ENCODE measurements at regions not wholly inside any gene's neighbourhood (a gene's known extent, or its start where the extent isn't known, plus 50 kb on each side); places are given as distances from the start of the nearest gene placed in this dataset.

GRCh38 chr7:135833642-135834041, 85.0 kb upstream of the FAM180A start:
- no peaks in the 10 kb centered on the region for H3K27me3 ChIP-seq
- no peak overlapping the region for H3K4me3 ChIP-seq
- H3K9me3 ChIP-seq: no peaks in the 10 kb centered on the region
- H3K27ac ChIP-seq: no peak overlapping the region
- TF ChIP-seq CTCF (IDR thresholded peaks at IDR 0.05) (no peak), POLR2A (IDR thresholded peaks at IDR 0.05) (no peak)
- H3K36me3 ChIP-seq: no peaks in the 10 kb centered on the region
- H3K4me1 ChIP-seq: no peaks in the 10 kb centered on the region
- no peak for DNase-seq
- intact Hi-C loops (cut with DNase I; ENCODE audit: low total_unique reads): no loop called here

- no peaks in the 10 kb centered on the region for H3K9me3 ChIP-seq
- H3K27ac ChIP-seq: no peak overlapping the region
- DNase-seq: no peak
- intact Hi-C loops (cut with DNase I; ENCODE audit: low total_unique reads): no loop called here
- TF ChIP-seq CTCF (IDR thresholded peaks at IDR 0.05): no peak
- no peak for TF ChIP-seq POLR2A (IDR thresholded peaks at IDR 0.05)
- H3K4me3 ChIP-seq: no peak overlapping the region
- no peaks in the 10 kb centered on the region for H3K4me1 ChIP-seq
- no peaks in the 10 kb centered on the region for H3K27me3 ChIP-seq
- no peaks in the 10 kb centered on the region for H3K36me3 ChIP-seq
These were observed 83.0 kb upstream of the FAM180A start for GRCh38 chr7:135831455-135832195.

GRCh38 chr7:135828604-135829003, 80.0 kb upstream of the FAM180A start:
- H3K4me3 ChIP-seq: no peak overlapping the region
- no peak for DNase-seq
- intact Hi-C loops (cut with DNase I; ENCODE audit: low total_unique reads): no loop called here
- H3K27me3 ChIP-seq: no peaks in the 10 kb centered on the region
- no peaks in the 10 kb centered on the region for H3K4me1 ChIP-seq
- no peak for TF ChIP-seq POLR2A (IDR thresholded peaks at IDR 0.05)
- TF ChIP-seq CTCF (IDR thresholded peaks at IDR 0.05): no peak
- no peak overlapping the region for H3K27ac ChIP-seq
- H3K9me3 ChIP-seq: no peaks in the 10 kb centered on the region
- H3K36me3 ChIP-seq: no peaks in the 10 kb centered on the region

GRCh38 chr7:135827391-135827790, 78.8 kb upstream of the FAM180A start:
- Histone ChIP-seq H3K9me3 (no peaks in the 10 kb centered on the region), H3K27ac (no peak overlapping the region), H3K4me1 (no peaks in the 10 kb centered on the region), H3K27me3 (no peaks in the 10 kb centered on the region), H3K4me3 (no peak overlapping the region), H3K36me3 (no peaks in the 10 kb centered on the region)
- intact Hi-C loops (cut with DNase I; ENCODE audit: low total_unique reads): no loop called here
- TF ChIP-seq POLR2A (IDR thresholded peaks at IDR 0.05): no peak
- TF ChIP-seq CTCF (IDR thresholded peaks at IDR 0.05): no peak
- DNase-seq: no peak

GRCh38 chr7:135825406-135825805, 76.8 kb upstream of the FAM180A start:
- Histone ChIP-seq H3K9me3 (no peaks in the 10 kb centered on the region), H3K27me3 (no peaks in the 10 kb centered on the region), H3K4me3 (no peak overlapping the region), H3K36me3 (no peaks in the 10 kb centered on the region), H3K4me1 (no peaks in the 10 kb centered on the region), H3K27ac (no peak overlapping the region)
- intact Hi-C loops (cut with DNase I; ENCODE audit: low total_unique reads): no loop called here
- TF ChIP-seq CTCF (IDR thresholded peaks at IDR 0.05) (no peak), POLR2A (IDR thresholded peaks at IDR 0.05) (no peak)
- DNase-seq: no peak

All from uterus (tissue), 3 donors.